Hematopoietic multipotent progenitor cell treated with erythropoietin and hydrocortisone succinate and interleukin-3 and kit ligand, for 8 days (in vitro differentiated cells): ENCODE measurements at regions not wholly inside any gene's neighbourhood (a gene's known extent, or its start where the extent isn't known, plus 50 kb on each side); places are given as distances from the start of the nearest gene placed in this dataset.

Experiments used
- DNase-seq: peaks from one replicate; pipeline ENCODE4 v3.0.0-alpha.2; 2015

DNA sequence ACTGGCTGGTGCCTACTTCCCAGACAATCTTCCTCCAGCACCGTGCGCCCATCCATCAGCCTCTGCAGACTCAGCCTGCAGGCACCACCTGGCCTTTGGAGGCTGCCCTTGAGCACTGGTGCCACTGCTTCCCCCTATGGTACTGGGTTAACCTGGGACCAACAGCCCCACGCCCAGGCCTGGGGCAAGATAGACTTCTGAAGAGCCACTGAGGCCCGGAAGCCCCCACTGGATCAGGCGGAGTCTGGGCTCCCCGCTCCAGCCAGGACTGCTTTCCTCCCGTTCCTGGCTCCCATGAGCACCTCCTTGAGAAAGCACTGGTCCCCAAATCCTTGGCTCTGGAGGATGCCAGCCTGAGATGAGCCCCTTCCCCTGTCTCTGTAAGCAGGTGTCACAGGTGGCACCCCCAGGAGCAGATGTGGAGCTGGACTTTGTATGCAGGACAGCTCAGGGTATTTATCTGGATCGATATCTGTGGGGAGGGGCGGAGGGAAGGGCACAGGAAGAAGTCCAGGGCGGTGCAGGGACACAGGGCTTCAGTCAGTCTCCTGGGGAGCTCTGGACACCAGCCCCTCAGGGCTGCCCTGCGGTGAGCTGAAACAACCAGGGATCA is 206.5 kb upstream of the PPP2R2D start:
- no peak for DNase-seq

DNA sequence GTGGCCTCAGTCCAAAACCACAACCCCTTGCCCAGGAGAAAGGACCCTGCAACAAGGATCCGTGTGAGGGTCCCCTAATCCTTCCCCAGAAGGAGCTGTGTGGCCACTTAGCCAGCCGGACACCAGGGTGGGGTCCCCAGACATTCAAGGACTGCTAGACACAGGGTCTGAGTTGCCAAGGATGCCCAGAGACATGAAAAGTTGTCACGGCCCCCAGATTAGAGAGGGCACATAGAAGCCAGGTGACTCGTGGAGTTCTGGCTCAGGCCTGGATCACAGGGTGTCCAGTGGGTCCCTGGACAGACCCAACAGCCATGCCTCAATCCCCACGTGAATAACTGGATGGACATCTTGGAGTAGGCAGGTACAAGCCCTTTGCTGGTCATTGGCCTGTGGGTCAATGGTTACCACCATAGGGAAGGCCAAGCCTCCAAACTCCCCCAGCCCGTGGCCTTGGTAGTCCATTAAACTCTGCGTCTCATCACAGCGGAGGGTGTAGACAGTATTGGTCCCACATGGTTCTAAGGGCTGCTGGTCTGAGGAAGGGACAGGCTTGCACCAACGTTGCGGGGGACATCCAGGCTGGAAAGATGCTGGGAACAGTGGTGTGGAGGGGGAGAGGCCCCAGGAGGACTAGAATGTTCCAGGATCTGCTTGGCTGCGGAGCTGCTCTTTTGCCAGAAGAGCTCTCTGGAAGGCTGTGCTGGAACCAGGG is 205.9 kb upstream of the PPP2R2D start:
- no peak for DNase-seq

DNA sequence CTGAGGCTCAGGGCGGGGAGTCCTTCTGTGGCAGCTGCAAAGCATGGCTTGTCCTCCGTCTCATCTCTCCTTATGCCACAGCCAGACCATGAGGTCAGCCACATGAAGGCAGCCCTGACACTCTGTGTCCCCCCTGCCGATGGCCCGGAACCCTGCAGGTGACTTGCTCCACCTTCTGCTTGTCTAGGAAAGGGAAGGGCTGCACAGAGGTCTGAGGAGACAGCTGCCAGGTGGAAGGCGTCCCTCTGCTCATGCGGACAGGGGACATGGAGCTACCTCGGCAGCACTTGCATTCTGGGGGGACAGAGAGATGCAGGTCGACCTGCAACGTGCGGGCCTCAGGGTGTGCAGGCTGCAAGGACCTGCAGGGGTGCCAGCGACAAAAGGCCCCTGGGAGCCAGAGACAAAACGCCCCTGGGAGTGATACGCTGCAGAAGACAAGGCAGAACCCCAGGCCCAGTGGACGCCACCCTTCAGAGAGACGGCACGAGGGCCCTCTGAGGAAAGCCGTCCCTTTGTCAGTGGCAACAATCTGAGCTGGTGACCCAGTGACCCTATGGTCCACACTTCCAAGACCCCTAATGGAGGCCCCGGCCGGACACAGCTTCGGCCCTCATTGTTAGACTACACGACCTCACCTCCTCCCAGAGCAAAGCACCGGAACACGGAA is 205.2 kb upstream of the PPP2R2D start:
- no peak for DNase-seq

DNA sequence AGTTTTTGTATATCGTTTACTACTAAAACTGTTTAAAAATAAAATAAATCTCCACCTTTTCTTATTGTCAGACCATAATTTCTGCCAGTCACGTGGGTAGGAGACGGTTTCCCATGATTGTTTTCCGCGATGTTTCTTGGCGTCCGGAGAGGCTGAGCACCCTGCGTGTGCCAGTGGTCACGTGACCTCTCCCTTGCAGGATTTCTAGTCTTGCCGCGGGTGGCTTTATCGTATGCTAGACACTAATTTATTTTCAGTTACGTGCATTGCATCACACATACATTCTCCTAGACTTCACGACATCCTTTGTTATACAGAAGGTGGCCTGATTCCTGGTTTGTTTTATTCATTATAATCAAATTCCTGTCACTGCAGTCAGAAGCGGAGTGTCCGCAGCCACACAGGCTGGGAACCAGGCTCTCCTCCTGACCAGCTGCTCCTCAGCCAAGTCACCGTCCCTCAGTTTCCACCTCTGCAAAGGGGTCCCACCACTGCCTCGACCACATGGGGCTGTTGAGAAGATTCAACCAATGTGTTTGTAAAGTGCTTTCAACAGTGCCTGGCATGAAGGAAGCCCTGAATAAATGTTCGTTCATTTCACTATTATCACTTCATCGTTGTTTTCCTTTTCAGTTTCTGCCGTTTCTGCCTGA is 203.2 kb upstream of the PPP2R2D start:
- DNase-seq = no peak

DNA sequence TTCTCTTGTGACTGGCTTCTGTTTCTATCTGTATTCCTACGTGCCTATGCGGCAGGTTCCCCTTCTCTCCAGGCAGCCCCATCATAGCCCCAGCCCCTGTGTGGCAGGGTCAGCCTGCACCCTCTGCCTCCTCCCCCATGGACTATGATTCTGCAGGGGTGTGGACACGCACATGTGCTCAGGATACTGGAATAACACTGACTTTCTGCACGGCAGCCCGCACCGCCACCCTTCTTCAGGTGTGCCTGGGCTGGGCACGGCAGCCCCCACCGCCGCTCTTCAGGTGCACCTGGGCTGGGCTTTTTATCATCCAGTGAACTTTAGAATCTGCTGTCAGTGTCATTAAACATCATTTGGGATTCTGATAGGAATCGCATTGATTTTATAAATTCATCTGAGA is 202.6 kb upstream of the PPP2R2D start:
- DNase-seq = no peak

DNA sequence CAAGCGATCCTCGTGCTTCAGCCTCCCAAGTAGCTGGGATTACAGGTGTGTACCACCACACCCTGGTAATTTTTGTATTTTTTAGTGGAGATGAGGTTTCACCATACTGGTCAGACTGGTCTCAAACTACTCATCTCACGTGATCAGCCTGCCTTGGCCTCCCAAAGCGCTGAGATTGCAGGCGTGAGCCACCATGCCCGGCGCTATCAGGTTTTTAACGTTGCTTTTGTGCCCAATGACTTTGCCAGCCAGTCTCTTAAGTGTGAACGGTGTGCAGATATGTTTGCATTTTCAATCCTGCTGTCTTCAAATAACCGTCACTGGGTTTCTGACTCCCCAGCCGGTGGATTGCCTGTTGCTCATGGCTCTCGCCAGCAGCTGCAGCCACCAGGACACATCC is 201.8 kb upstream of the PPP2R2D start:
- no peak for DNase-seq

DNA sequence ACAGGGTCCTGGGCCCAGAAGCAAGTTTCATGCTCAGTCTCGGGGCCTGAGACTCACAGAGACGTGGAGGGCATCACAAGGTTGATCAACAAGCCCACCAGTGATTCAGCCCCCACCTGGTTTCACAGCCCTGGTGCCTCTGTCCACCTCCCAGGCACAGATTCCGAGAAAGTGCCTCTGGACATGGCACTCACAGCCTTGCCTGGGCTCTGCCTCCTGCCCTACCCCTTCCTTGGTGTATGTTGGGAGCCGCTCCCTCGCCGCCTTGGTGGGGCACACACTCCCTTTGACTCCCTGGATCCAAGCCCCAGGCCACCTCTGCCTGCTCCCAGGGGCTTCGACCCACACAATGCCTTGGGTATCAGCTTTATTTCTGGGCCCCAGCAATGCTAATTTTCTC is 200.8 kb upstream of the PPP2R2D start:
- no peak for DNase-seq

DNA sequence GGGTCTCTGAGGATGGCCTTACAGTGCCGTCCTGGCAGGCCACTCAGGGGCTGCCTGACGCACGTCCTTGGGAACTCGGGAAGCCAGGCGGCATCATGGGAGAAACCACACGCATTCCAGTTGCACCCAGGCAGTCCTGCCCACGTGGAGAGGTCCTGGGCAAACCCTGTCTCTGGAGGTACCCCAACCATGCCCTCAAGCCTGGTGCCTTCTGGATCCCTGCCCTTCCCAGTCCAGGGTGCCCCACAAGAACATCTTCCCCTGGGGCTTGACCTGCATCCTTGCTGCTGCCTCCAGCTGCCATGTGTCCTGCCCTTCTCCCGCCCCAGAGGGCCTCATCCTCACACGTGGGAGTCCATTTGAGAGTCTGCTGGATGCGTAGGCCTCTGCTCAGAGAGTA is 200.3 kb upstream of the PPP2R2D start:
- no peak for DNase-seq

DNA sequence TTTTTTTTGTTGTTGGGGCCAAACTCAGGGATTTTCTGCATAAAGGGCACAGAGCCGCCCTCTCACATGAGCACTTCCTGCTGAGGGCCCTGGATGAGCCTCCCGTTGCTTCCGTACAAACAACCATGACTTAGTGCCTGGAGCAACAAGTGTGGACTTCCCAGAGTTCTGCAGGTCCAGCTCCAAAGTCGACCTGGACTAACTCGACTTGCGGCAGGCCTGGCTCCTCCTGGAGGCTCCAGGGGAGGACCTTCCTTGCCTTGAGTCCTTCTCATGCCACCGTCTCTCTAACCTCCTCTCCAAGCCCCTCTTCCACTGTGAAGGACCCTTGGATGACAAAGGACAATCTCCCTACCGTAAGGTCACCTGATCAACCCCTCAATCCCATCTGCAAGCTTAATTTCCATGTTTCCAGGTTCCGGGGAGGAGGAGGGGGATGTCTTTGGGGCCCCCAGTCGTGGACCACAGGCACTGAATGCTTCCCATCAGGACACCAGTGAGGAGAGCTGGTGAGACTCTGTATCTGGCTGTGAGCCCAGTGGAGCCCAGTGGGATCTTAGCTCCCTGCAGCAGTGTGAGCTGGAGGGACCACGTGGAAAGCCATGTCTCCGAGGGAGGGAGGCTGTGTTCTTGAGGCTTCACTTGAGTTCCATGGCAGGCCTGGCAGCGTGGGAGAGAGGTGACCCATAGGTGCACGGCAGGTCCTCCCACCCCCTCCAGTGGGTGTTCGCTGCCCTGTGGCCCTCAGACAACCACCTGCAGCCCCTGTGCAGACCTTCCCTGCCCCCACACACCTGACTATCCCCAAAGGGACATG is 199.5 kb upstream of the PPP2R2D start:
- no peak for DNase-seq

DNA sequence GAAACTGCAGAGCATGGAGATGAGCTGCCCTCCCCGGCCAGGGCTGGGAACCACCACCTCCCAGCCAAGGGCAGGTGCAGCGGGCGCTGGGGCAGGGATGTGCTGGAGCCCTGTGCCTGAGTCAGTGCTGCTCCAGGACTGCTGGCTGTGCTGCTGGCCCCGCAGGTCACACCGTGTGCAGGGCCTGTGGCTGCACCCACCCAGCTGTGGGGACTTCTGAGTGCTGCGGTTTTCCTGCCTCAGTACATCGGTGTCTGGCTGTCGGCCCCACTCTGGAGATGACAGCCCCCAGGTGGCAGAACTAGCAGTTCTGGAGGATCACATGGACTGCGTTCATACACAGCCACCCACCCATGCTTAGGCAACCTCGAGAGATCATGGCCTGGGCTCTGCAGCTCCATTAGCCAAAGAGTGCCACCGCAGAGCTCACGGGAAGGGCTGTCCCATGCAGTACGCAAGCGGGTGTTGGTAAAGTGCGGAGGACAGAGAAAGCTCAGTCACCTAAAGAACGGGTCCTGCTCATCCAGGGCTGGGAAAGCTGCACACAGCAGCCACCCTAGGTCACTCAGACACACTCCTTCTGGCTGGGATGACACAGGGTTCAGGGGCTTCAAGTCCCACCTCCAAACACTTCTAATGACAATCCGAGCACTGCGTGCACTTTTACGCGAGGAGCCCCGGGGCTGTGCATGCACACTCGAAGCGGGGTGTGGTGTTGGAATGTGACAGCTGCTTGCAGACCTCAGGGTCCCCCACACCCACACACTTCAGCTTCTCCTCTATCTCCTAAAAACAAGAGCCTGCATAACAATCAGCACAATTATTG is 198.1 kb upstream of the PPP2R2D start:
- DNase-seq = no peak

DNA sequence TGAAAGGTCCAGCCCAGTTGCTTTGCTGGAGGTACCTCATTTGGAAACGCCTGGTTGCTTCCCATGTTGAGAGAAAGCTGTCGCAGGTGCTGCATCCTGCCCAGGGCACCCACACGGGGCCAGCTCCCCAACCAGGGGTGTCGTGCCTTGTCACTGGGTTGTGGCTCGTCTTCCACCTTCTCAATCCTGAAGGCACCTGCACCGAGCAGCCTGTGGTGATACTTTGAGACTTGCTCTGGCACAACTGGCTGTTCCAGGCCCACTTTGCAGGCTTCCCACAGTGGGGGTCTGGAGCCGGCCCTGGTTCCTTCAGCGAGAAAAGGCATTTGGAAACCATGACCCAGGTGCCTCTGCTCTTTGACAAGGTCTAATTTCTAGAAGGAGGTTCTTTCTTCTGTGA is 197.3 kb upstream of the PPP2R2D start:
- no peak for DNase-seq

DNA sequence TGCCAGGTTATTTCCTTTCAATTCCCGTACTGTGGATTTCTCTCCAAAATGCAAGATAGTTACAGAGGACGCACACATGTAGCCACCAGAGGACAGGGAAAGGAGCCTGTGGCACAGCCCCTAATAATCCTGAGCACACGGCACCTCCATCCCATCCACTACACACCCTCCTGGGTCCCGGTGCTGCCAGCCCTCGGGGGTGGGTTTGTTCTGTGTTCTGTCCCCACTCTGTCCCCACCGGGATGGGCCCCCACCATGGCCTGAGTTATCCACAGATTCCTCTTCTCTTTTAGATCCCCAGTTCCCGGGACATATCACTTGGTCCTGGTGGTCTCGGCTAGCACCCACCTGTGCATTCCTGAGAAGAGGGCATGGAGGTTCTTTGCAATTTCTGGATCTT is 196.9 kb upstream of the PPP2R2D start:
- no peak for DNase-seq

DNA sequence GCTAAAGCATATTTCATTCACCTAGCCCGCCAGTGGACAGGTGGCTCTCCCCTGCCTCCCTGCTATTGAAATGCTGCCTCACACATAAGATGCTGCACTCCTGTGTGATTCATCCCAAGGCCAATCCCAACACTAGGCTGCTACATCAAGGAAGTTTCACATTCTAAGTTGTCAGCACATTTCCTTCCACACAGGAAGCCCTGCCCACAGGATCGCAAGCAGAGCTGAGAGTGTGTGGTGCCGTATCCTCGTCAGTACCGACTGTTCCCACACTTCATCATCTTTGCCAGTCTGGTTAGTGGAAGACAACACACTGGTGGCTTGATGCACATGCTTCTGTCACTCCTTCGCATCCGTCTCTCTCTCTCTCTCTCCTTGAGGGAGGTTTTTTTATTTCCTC is 194.3 kb upstream of the PPP2R2D start:
- no peak for DNase-seq

DNA sequence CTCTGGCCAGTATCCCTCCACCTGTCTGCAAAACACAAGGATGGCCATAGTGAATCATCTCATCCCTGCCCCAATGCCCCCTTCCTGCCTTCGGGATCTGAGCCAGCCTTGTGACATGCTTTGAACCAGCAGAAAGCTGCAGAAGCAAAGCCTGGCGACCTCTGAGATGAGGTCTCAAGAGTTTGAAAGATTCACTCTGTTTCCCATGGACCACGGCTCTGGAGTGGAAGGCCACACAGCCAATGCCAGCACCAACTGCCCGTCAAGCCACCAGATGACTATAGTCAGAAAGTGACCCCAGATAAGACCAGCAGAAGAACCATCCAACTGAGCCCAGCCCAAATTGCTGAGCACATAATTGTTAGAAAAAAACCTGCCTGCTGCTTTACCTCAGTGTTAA is 193.9 kb upstream of the PPP2R2D start:
- no peak for DNase-seq

DNA sequence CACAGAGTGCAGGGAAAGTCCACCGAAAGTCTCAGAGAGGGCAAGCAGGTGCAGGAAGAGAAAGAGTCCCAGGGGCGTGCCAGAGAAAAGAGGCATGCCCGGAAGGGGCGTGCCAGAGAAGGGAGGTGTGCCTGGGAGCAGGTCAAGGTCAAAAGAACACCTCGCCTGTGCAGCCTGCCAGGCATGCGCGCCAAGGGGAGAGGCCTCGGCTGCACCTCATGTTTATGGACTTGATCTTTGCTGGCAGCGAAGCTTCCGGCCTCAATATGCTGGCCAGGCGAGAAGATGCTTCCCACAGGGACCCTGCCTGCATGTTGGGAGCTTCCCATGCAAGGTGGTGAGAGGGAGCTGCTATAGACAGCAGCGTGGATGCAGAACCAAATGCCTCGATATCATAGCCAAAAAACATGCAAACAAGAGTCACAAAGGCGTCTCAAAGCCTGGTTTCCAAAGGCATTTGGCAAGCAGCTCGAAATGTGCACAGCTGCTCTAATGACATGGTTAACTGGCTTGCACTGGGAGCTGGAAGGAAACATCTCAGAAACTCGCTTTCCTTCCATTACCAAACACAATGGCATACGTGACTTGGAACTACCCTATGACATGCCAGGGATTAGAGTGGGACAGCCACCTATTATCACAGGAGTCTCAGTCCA is 192.5 kb upstream of the PPP2R2D start:
- no peak for DNase-seq

DNA sequence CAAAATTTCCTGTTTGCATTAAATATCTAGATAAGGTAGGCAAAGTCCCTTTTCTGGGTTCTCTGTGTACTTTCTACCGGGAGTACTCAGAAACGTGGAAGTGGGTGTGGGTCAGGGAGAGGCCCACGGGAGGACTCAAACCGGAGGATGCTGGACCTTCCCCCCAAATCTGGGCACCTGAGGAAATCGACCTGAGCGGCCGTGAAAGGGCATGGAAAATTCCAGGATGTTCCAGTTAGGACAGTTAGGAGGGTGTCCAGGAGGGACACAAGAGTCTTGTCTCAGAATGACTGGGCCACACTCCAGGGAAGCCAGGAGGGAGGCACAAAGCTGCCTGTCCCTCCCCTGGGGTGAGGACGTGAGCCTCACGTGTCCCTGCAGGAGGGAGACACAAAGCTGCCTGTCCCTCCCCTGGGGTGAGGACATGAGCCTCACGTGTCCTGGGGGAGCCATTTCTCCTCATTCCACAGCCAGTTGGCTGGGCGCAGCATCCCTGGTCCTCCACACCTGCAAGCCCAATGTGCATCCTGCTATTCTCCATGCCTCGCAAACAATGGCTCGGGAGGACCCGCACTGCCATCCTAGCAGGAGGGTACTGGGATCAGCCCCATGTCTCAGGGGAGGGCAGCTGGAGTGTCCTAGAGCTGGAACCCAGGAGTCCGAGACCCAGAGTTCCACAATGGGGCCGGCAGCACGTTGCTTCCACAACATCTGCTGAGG is 190.5 kb upstream of the PPP2R2D start:
- DNase-seq = no peak

DNA sequence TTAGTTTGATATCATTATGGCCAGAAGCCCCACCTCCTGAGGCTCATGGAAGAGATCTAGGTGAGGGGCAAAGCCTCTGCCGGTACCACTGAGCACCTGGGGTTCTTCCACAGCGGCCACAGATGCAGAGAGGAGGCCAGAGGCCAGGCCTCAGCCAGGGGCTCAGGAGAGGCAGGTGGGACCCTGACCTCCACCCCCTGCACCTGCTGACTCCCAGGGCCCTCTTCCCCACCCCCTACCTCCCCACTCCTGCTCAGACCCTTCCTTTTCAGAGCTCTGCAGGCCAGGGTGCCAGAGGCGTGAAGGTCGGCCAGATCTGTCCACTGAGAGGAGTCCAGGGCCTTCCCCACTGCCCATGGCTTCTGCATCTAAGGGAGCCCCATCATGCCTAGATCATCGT is 178.7 kb upstream of the PPP2R2D start:
- no peak for DNase-seq

DNA sequence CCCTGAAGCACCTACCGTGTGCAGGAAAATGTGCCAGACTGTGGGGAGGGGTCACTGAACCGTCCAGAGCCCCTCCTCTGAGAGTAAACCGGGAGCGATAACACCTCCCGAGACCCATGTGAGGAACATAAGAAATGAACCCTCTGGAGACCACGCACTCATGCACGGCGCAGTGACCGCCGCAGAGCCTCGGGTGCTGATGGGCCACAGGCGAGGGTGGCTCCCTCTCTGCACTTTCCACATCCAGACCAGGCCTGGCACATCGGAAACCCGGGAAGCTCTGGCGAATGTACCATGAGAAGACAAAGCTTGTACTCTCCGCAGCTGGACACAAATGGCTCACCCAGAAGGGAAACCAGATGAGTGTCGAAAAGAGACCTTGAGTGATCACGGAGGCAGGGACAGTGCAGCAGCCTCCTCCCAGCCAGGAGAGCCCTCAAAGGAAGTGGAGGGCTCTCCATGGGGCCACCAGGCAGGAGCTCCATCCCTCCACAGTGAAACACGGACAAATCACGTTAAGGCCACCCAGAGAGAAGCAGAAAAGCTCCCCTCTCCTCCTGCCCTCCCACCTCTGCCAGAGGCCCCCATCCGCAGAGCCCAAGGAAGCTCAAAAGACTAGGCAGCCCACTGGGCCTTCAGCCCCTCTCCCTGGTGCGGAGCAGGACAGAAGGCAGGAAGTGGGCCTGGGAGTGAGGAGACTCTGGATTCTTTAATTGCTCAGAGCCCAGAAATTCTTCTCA is 178.1 kb upstream of the PPP2R2D start:
- no peak for DNase-seq

DNA sequence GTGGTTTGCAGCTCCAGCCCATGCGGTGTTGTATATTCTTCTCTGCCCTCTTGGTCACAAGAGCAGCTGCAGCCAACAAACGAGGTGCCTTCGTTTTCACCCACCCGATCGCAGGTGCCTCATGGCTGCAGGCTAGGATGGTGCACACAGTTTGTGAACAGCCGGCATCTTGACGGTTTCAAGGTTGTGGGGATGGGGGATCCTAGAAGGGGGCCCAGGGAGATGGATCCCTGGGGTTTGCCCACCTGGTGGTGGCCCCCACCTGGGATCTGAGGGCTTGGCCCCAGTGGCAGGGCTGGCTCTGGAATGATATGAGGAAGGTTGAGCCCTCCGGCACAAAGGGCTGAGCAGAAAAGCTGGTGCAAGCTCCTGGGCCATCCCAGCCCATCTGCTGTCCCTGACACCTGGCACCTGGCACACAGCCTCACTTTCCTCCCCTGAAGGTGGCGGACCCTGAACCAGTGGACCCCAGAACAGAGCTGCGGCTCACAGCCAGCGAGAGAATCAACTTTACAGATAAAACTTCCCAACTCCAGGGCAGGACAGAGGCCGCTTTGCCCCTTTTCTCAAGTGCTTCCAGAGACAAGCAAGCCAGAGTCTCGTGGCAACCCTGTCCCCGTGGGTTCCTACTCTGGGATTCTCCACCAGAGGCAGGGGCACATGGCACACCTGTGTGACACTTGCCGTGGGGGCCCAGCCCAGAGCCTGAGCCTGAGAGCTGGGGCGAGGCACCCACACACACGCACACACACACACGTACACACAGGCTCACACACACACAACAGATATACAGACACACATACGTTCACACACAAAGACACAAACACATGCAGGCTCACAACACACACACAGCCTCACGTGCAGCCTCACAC is 177.3 kb upstream of the PPP2R2D start:
- no peak for DNase-seq
